GM23338 (cell line): ENCODE measurements at regions not wholly inside any gene's neighbourhood (a gene's known extent, or its start where the extent isn't known, plus 50 kb on each side); places are given as distances from the start of the nearest gene placed in this dataset.

Experiments
- ATAC-seq: fragments of 200-7000 bp; cut with Tn5 transposase; 3 replicates; pipeline ENCODE4 v1.9.1; 2020
- DNase-seq: peaks from one replicate; pipeline ENCODE4 v3.0.0-alpha.2; 2015; ENCODE audit warnings: low spot score
- H2AFZ ChIP-seq: fragments of 200-600 bp; sonication (generic); 2 replicates; pipeline ENCODE4 v1.8.0; 2016; ENCODE audit warnings: antibody characterized with exemption, mild to moderate bottlenecking, moderate library complexity
- H3F3A ChIP-seq: fragments of 200-600 bp; sonication (generic); replicated peaks from 2 replicates; pipeline ENCODE4 v1.8.0; 2017; ENCODE audit warnings: antibody characterized with exemption, mixed run types, low read depth
- H3K27ac ChIP-seq: fragments of 200-600 bp; sonication (generic); 2 replicates; pipeline ENCODE4 v1.6.1; 2016; ENCODE audit warnings: low read depth
- H3K27me3 ChIP-seq: fragments of 200-600 bp; sonication (generic); 2 replicates; pipeline ENCODE4 v1.8.0; 2016; ENCODE audit warnings: mild to moderate bottlenecking, mixed run types, moderate library complexity; ENCODE audit not compliant: insufficient read depth
- H3K36me3 ChIP-seq: fragments of 200-600 bp; sonication (generic); 2 replicates; pipeline ENCODE4 v1.8.0; 2016; ENCODE audit warnings: mild to moderate bottlenecking; ENCODE audit not compliant: insufficient read depth
- H3K4me1 ChIP-seq: fragments of 200-600 bp; sonication (generic); 2 replicates; pipeline ENCODE4 v1.8.0; 2016; ENCODE audit warnings: mild to moderate bottlenecking, moderate library complexity; ENCODE audit not compliant: insufficient read depth
- H3K4me2 ChIP-seq: fragments of 200-600 bp; sonication (generic); 2 replicates; pipeline ENCODE4 v1.7.1; 2017; ENCODE audit warnings: mixed run types
- H3K4me3 ChIP-seq: fragments of 200-600 bp; sonication (generic); 2 replicates; pipeline ENCODE4 v1.6.1; 2016; ENCODE audit warnings: mixed run types
- H3K79me2 ChIP-seq: fragments of 200-600 bp; sonication (generic); replicated peaks from 2 replicates; pipeline ENCODE4 v1.8.0; 2017; ENCODE audit warnings: mild to moderate bottlenecking; ENCODE audit not compliant: insufficient read depth
- H3K9me2 ChIP-seq: fragments of 200-600 bp; sonication (generic); 2 replicates; pipeline ENCODE4 v1.8.0; 2017; ENCODE audit not compliant: insufficient read depth
- H4K20me1 ChIP-seq: fragments of 200-600 bp; sonication (generic); replicated peaks from 2 replicates; pipeline ENCODE4 v1.8.0; 2017; ENCODE audit warnings: mild to moderate bottlenecking; ENCODE audit not compliant: insufficient read depth
- H3K27ac Mint-ChIP-seq: 2 replicates; pipeline ENCODE4 v1.8.0; 2020; ENCODE audit warnings: inconsistent platforms, mild to moderate bottlenecking, moderate library complexity, mixed read lengths
- H3K27me3 Mint-ChIP-seq: 3 replicates; pipeline ENCODE4 v1.8.0; 2022; ENCODE audit warnings: low read depth, mild to moderate bottlenecking, moderate library complexity, mixed read lengths, inconsistent platforms; ENCODE audit not compliant: insufficient read depth, poor library complexity
- H3K36me3 Mint-ChIP-seq: 3 replicates; pipeline ENCODE4 v1.8.0; 2021; ENCODE audit warnings: low read depth, mild to moderate bottlenecking, inconsistent platforms, moderate library complexity, mixed read lengths
- H3K4me1 Mint-ChIP-seq: 3 replicates; pipeline ENCODE4 v1.8.0; 2020; ENCODE audit warnings: mild to moderate bottlenecking, inconsistent platforms, mixed read lengths
- H3K4me3 Mint-ChIP-seq: 3 replicates; pipeline ENCODE4 v1.8.0; 2021; ENCODE audit warnings: moderate library complexity, mild to moderate bottlenecking, inconsistent platforms, mixed read lengths
- H3K9me3 Mint-ChIP-seq: 3 replicates; pipeline ENCODE4 v1.8.0; 2020; ENCODE audit warnings: moderate library complexity, mild to moderate bottlenecking, inconsistent platforms, mixed read lengths
- CREB1 ChIP-seq: fragments of 250-450 bp; sonication (Bioruptor Pico); IDR thresholded peaks from 2 replicates; pipeline ENCODE4 v1.5.0; 2020; ENCODE audit warnings: low read depth, mild to moderate bottlenecking, moderate library complexity
- CTCF ChIP-seq, 2 experiments: fragments of 200-600 bp in 1 of 2; sonication (generic) in 1 of 2; conservative IDR thresholded peaks; 2 replicates each; pipeline versions ENCODE4 v1.5.1 to v1.6.1; 2016 to 2017; ENCODE audit warnings: antibody characterized with exemption in 2 of 2, low read depth in 2 of 2, mild to moderate bottlenecking in 2 of 2, moderate library complexity in 1 of 2
- ETS1 ChIP-seq: IDR thresholded peaks from 2 replicates; pipeline ENCODE4 v1.6.1; 2016; ENCODE audit warnings: antibody characterized with exemption
- EZH2 ChIP-seq: fragments of 200-600 bp; sonication (generic); IDR thresholded peaks from one replicate; pipeline ENCODE4 v1.8.0; 2017; ENCODE audit warnings: antibody characterized with exemption, mild to moderate bottlenecking, low read depth; ENCODE audit not compliant: unreplicated experiment
- EZH2phosphoT487 ChIP-seq: fragments of 200-600 bp; sonication (generic); IDR thresholded peaks from one replicate; pipeline ENCODE4 v1.8.1; 2018; ENCODE audit warnings: antibody characterized with exemption; ENCODE audit not compliant: unreplicated experiment
- JUNB ChIP-seq: IDR thresholded peaks from one replicate; pipeline ENCODE4 v1.6.1; 2016; ENCODE audit warnings: antibody characterized with exemption; ENCODE audit not compliant: unreplicated experiment
- NANOG ChIP-seq: IDR thresholded peaks from 2 replicates; pipeline ENCODE4 v1.6.1; 2016; ENCODE audit warnings: antibody characterized with exemption, borderline replicate concordance
- POLR2AphosphoS5 ChIP-seq: IDR thresholded peaks from 2 replicates; pipeline ENCODE4 v1.6.1; 2016; ENCODE audit warnings: antibody characterized with exemption, low read depth
- STAT1 ChIP-seq: IDR thresholded peaks from one replicate; pipeline ENCODE4 v1.6.1; 2016; ENCODE audit warnings: antibody characterized with exemption; ENCODE audit not compliant: unreplicated experiment
- ZNF114 ChIP-seq: fragments of 250-450 bp; sonication (Bioruptor Pico); IDR thresholded peaks from 2 replicates; pipeline ENCODE4 v1.5.0; 2020; ENCODE audit warnings: mild to moderate bottlenecking, moderate library complexity
- ZNF331 ChIP-seq: fragments of 250-450 bp; sonication (Bioruptor Pico); IDR thresholded peaks from 2 replicates; pipeline ENCODE4 v1.5.0; 2020; ENCODE audit warnings: low read depth, mild to moderate bottlenecking, moderate library complexity

GRCh38 chr12:77767756-77768343 lies 62.8 kb upstream of the NAV3 start:
- Mint-ChIP-seq H3K4me3 (no peak overlapping the region), H3K27me3 (peaks cover 2% of the 10 kb centered on the region), H3K4me1 (peaks cover 5% of the 10 kb centered on the region), H3K9me3 (peaks cover 34% of the 10 kb centered on the region), H3K36me3 (peaks cover 16% of the 10 kb centered on the region), H3K27ac (no peak overlapping the region)
- no peak overlapping the region for H2AFZ ChIP-seq
- H3F3A ChIP-seq = no peaks in the 10 kb centered on the region
- no peaks in the 10 kb centered on the region for H3K4me1 ChIP-seq
- H4K20me1 ChIP-seq = no peaks in the 10 kb centered on the region
- no peaks in the 10 kb centered on the region for H3K79me2 ChIP-seq
- no peak overlapping the region for H3K27ac ChIP-seq
- peaks cover 7% of the 10 kb centered on the region; the same call in 1 of the 2 replicates for H3K9me2 ChIP-seq
- TF ChIP-seq NANOG = no peak
- TF ChIP-seq EZH2 = no peak
- TF ChIP-seq ZNF331 (CRISPR knock-in tag) = no peak
- TF ChIP-seq POLR2AphosphoS5 = no peak
- no peak for TF ChIP-seq ETS1
- H3K36me3 ChIP-seq = no peaks in the 10 kb centered on the region
- H3K4me2 ChIP-seq = no peak overlapping the region
- DNase-seq (no peak), ATAC-seq (no peak)
- no peaks in the 10 kb centered on the region for H3K27me3 ChIP-seq
- no peak overlapping the region for H3K4me3 ChIP-seq

GRCh38 chr12:77767335-77767734 lies 63.4 kb upstream of the NAV3 start:
- Histone ChIP-seq H3F3A (no peaks in the 10 kb centered on the region), H3K4me2 (no peak overlapping the region), H2AFZ (no peak overlapping the region), H3K9me2 (peaks cover 7% of the 10 kb centered on the region; the same call in 1 of the 2 replicates), H3K36me3 (no peaks in the 10 kb centered on the region), H3K27ac (no peak overlapping the region), H3K79me2 (no peaks in the 10 kb centered on the region), H4K20me1 (no peaks in the 10 kb centered on the region), H3K27me3 (no peaks in the 10 kb centered on the region), H3K4me1 (no peaks in the 10 kb centered on the region), H3K4me3 (no peak overlapping the region)
- Mint-ChIP-seq H3K27ac (no peak overlapping the region), H3K9me3 (peaks cover 34% of the 10 kb centered on the region), H3K27me3 (peaks cover 2% of the 10 kb centered on the region), H3K4me3 (no peak overlapping the region), H3K4me1 (peaks cover 5% of the 10 kb centered on the region), H3K36me3 (peaks cover 16% of the 10 kb centered on the region)
- ATAC-seq (no peak), DNase-seq (no peak)
- TF ChIP-seq NANOG = no peak
- no peak for TF ChIP-seq ETS1
- no peak for TF ChIP-seq CTCF (conservative IDR thresholded peaks at IDR 0.05; ENCODE audit: low read depth in 2 of 2)
- TF ChIP-seq POLR2AphosphoS5 = no peak
- TF ChIP-seq ZNF114 (CRISPR knock-in tag) = no peak
- TF ChIP-seq CREB1 (CRISPR knock-in tag) = no peak
- TF ChIP-seq EZH2phosphoT487 = no peak
- no peak for TF ChIP-seq STAT1
- TF ChIP-seq EZH2 = no peak
- TF ChIP-seq ZNF331 (CRISPR knock-in tag) = no peak
- no peak for TF ChIP-seq JUNB
